K562 (cell line): ENCODE measurements at regions not wholly inside any gene's neighbourhood (a gene's known extent, or its start where the extent isn't known, plus 50 kb on each side); places are given as distances from the start of the nearest gene placed in this dataset.

Experiments used
- ATAC-seq: fragments of 200-7000 bp; cut with Tn5 transposase; 3 replicates; pipeline ENCODE4 v1.9.1; 2020; ENCODE audit warnings: moderate library complexity
- BruUV-seq: library from RNA; stranded (reverse); fragments of 400-500 nt; replicated peaks from 2 replicates; lab custom pipeline; 2021; lab: Mats Ljungman, UMichigan
- CTCF ChIA-PET: fragments of 300-600 bp; formaldehyde crosslinking; extraction: SDS; loops from one replicate; lab custom pipeline; 2021; ENCODE audit warnings: low intra/inter-chr PET ratio; lab: Yijun Ruan, JAX
- POLR2A ChIA-PET: fragments of 300-600, 350-650 bp; sonication (Branson Sonifier 250); formaldehyde crosslinking; extraction: SDS; loops from one replicate; lab custom pipeline; 2021; ENCODE audit warnings: antibody characterized with exemption, inconsistent platforms; lab: Yijun Ruan, JAX
- DNase-seq, 4 experiments: peaks; one replicate each; pipeline versions ENCODE4 v3.0.0 to v3.0.0-alpha.2; 2011 to 2018; ENCODE audit warnings: low spot score in 3 of 4, mixed read lengths in 3 of 4; ENCODE audit errors: extremely low read depth in 1 of 4
- FAIRE-seq: peaks from 2 replicates; lab custom pipeline; 2011; peaks lifted over from hg19 to GRCh38; lab: Jason Lieb, UNC
- H2AFZ ChIP-seq: 2 replicates; pipeline ENCODE4 v1.6.0; 2011; ENCODE audit warnings: low read depth, low read length, control low read depth, inconsistent platforms
- H3K27ac ChIP-seq: fragments of 200-600 bp; 3 replicates; pipeline ENCODE4 v1.8.0; 2011; ENCODE audit warnings: low read depth, mild to moderate bottlenecking, control low read depth, inconsistent platforms, low read length, moderate library complexity, mixed read lengths; ENCODE audit errors: extremely low read depth
- H3K27me3 ChIP-seq, 2 experiments: fragments of 300-600 bp in 1 of 2; 2 replicates in 1 of 2; 3 replicates in 1 of 2; pipeline versions ENCODE4 v1.6.0 to v1.8.0; 2011; ENCODE audit warnings: inconsistent platforms in 2 of 2, low read length in 2 of 2, mild to moderate bottlenecking in 1 of 2, mixed read lengths in 1 of 2, moderate library complexity in 1 of 2; ENCODE audit not compliant: control insufficient read depth in 2 of 2, insufficient read depth in 2 of 2
- H3K36me3 ChIP-seq: fragments of 300-600 bp; 3 replicates; pipeline ENCODE4 v1.8.0; 2011; ENCODE audit warnings: mild to moderate bottlenecking, low read length, inconsistent platforms; ENCODE audit not compliant: control insufficient read depth, insufficient read depth
- H3K4me1 ChIP-seq, 2 experiments: fragments of 200-600 bp in 1 of 2; replicated peaks in 1 of 2; 2 replicates in 1 of 2; 3 replicates in 1 of 2; pipeline versions ENCODE4 v1.5.1 to v1.8.0; 2011; ENCODE audit warnings: inconsistent platforms in 2 of 2, low read length in 2 of 2, mild to moderate bottlenecking in 1 of 2, mixed read lengths in 1 of 2, moderate library complexity in 1 of 2; ENCODE audit not compliant: control insufficient read depth in 2 of 2, insufficient read depth in 2 of 2
- H3K4me2 ChIP-seq: 2 replicates; pipeline ENCODE4 v1.6.1; 2011; ENCODE audit warnings: low read length, control low read depth, inconsistent platforms, mixed read lengths; ENCODE audit not compliant: insufficient read depth
- H3K4me3 ChIP-seq: fragments of 200-600 bp; sonication (generic), shearing (Covaris generic); 2 replicates; pipeline ENCODE4 v1.5.1; 2016; ENCODE audit warnings: control low read depth, inconsistent platforms
- H3K79me2 ChIP-seq: fragments of 200-600 bp; 3 replicates; pipeline ENCODE4 v1.8.0; 2011; ENCODE audit warnings: low read length, inconsistent platforms; ENCODE audit not compliant: control insufficient read depth, insufficient read depth
- H3K9ac ChIP-seq, 2 experiments: 2 replicates each; pipeline versions ENCODE4 v1.6.0 to v1.6.1; 2011; ENCODE audit warnings: low read depth in 2 of 2, low read length in 2 of 2, control low read depth in 1 of 2, inconsistent platforms in 1 of 2, mild to moderate bottlenecking in 1 of 2, mixed read lengths in 1 of 2; ENCODE audit not compliant: insufficient read depth in 1 of 2
- H3K9me1 ChIP-seq: one replicate; pipeline ENCODE4 v1.6.0; 2011; ENCODE audit warnings: inconsistent platforms, mild to moderate bottlenecking, low read length, moderate library complexity; ENCODE audit not compliant: control insufficient read depth, insufficient read depth
- H3K9me3 ChIP-seq: replicated peaks from 2 replicates; pipeline ENCODE4 v1.5.1; 2011; ENCODE audit warnings: low read depth, low read length, inconsistent platforms; ENCODE audit not compliant: control insufficient read depth, insufficient read depth
- H4K20me1 ChIP-seq: replicated peaks from 2 replicates; pipeline ENCODE4 v1.6.1; 2011; ENCODE audit warnings: low read length, inconsistent platforms, mixed read lengths; ENCODE audit not compliant: control insufficient read depth, insufficient read depth
- CBFA2T3 ChIP-seq: fragments of 450-650 bp; IDR thresholded peaks from 2 replicates; pipeline ENCODE4 v1.6.1; 2017
- DLX4 ChIP-seq: fragments of 250-450 bp; sonication (Bioruptor Pico); IDR thresholded peaks from 2 replicates; pipeline ENCODE4 v1.6.1; 2021; ENCODE audit warnings: mild to moderate bottlenecking
- EHMT2 ChIP-seq: fragments of 450-650 bp; IDR thresholded peaks from 2 replicates; pipeline ENCODE4 v1.6.1; 2018; ENCODE audit warnings: antibody characterized with exemption
- HES1 ChIP-seq: fragments of 450-650 bp; IDR thresholded peaks from 2 replicates; pipeline ENCODE4 v1.6.1; 2016; ENCODE audit warnings: low read depth, mild to moderate bottlenecking, moderate library complexity
- HNRNPH1 ChIP-seq: fragments of 200-400 bp; formaldehyde crosslinking; optimal IDR thresholded peaks from 2 replicates; pipeline ENCODE3; 2017; ENCODE audit warnings: low read depth, mild to moderate bottlenecking, low read length, moderate library complexity
- KDM1A ChIP-seq, 2 experiments: fragments of 450-650 bp; IDR thresholded peaks; 2 replicates each; pipeline ENCODE4 v1.6.1; 2016; ENCODE audit warnings: mild to moderate bottlenecking in 2 of 2
- KDM5B ChIP-seq: fragments of 200-600 bp; sonication (generic); IDR thresholded peaks from 2 replicates; pipeline ENCODE4 v1.6.1; 2012; ENCODE audit warnings: low read depth, mild to moderate bottlenecking, moderate library complexity, low read length, control low read depth, inconsistent platforms; ENCODE audit not compliant: insufficient replicate concordance
- NFIX ChIP-seq: fragments of 250-450 bp; sonication (Bioruptor Pico); IDR thresholded peaks from 2 replicates; pipeline ENCODE4 v1.4.0; 2020; ENCODE audit warnings: low read depth, mild to moderate bottlenecking, moderate library complexity
- PURB ChIP-seq: sonication (generic); formaldehyde crosslinking; IDR thresholded peaks from 2 replicates; pipeline ENCODE4 v1.9.0; 2021; ENCODE audit warnings: low read depth, mild to moderate bottlenecking, missing genetic modification reagents
- SRSF9 ChIP-seq: fragments of 200-400 bp; formaldehyde crosslinking; IDR thresholded peaks from 2 replicates; pipeline ENCODE4 v1.6.1; 2017; ENCODE audit warnings: low read depth, low read length, borderline replicate concordance
- STAT6 ChIP-seq: sonication (generic); formaldehyde crosslinking; IDR thresholded peaks from 2 replicates; pipeline ENCODE4 v1.8.1; 2023; ENCODE audit warnings: mild to moderate bottlenecking, missing genetic modification reagents
- ZNF584 ChIP-seq: fragments of 200-800 bp; sonication (Bioruptor generic); IDR thresholded peaks from 2 replicates; pipeline ENCODE4 v1.6.1; 2016; ENCODE audit warnings: low read depth, mild to moderate bottlenecking, missing genetic modification characterization, missing compliant biosample characterization
- ZNF696 ChIP-seq: fragments of 250-450 bp; sonication (Bioruptor Pico); conservative IDR thresholded peaks from 2 replicates; pipeline ENCODE4 v1.4.0; 2020; ENCODE audit warnings: mild to moderate bottlenecking, moderate library complexity
- ZNF740 ChIP-seq, 3 experiments: fragments of 200-800 bp in 1 of 3; sonication (Bioruptor generic) in 1 of 3; sonication (generic) in 1 of 3; formaldehyde crosslinking in 1 of 3; IDR thresholded peaks; 2 replicates each; pipeline versions ENCODE4 v1.6.1 to v1.8.0; 2016 to 2022; ENCODE audit warnings: mild to moderate bottlenecking in 2 of 3, missing compliant biosample characterization in 2 of 3, missing genetic modification characterization in 2 of 3, missing genetic modification reagents in 1 of 3
- WGBS: fragments of 100-300 bp; shearing (Covaris generic); methylation state at CpG from one replicate; pipeline ENCODE4 v1.1.6; 2016; ENCODE audit warnings: low coverage, mixed read lengths; ENCODE audit not compliant: insufficient coverage; ENCODE audit errors: missing lambda C conversion rate; 5-methylcytosine and 5-hydroxymethylcytosine counted together
- in situ Hi-C: fragments of 300-500 bp; cut with MboI; formaldehyde crosslinking; loops from 4 replicates; pipeline ENCODE4 v1.15.0; 2018; ENCODE audit warnings: inconsistent platforms, mixed read lengths
- intact Hi-C: fragments of 100-400 bp; cut with micrococcal nuclease; formaldehyde crosslinking; loops from 2 replicates; pipeline ENCODE4 v1.14.2; 2022

GRCh38 chr4:20126906-20127305 is 124.8 kb upstream of the SLIT2 start:
- intact Hi-C loops, result no loop called here
- Histone ChIP-seq H3K4me3 (no peak overlapping the region), H3K4me1 (no peaks in the 10 kb centered on the region), H4K20me1 (no peaks in the 10 kb centered on the region), H3K79me2 (no peaks in the 10 kb centered on the region), H3K36me3 (no peaks in the 10 kb centered on the region), H3K27ac (no peak overlapping the region)
- BruUV-seq, result no TSS peak
- CTCF ChIA-PET, result no interaction called here
- TF ChIP-seq STAT6 (CRISPR knock-in tag) (no peak), NFIX (CRISPR knock-in tag) (no peak), ZNF740 (CRISPR knock-in tag; IDR thresholded peaks at IDR 0.05) (no peak), ZNF740 (tag; IDR thresholded peaks at IDR 0.05) (no peak), SRSF9 (no peak), ZNF584 (no peak), KDM5B (no peak), KDM1A (IDR thresholded peaks at IDR 0.05) (no peak), HNRNPH1 (no peak), CBFA2T3 (no peak), ZNF696 (CRISPR knock-in tag) (no peak), PURB (CRISPR knock-in tag) (no peak), DLX4 (CRISPR knock-in tag) (no peak), EHMT2 (no peak), HES1 (no peak)
- TF ChIP-seq, all 486 proteins: peak for 0
- in situ Hi-C loops, result no loop called here
- Histone ChIP-seq H3K4me2 (no peak overlapping the region), H3K9me3 (no peaks in the 10 kb centered on the region; the same call in 1 of the 2 replicates), H2AFZ (no peak overlapping the region), H3K27me3 (no peaks in the 10 kb centered on the region), H3K9me1 (no peaks in the 10 kb centered on the region), H3K9ac (no peak overlapping the region)
- POLR2A ChIA-PET, result no interaction called here
- no peak for DNase-seq
- WGBS, result 0% methylated on average over 1 of the region's 1 CpG
- no peak for FAIRE-seq
- ATAC-seq, result no peak
